HepG2 (cell line): ENCODE measurements at regions not wholly inside any gene's neighbourhood (a gene's known extent, or its start where the extent isn't known, plus 50 kb on each side); places are given as distances from the start of the nearest gene placed in this dataset.

Experiments
- ATAC-seq: fragments of 200-7000 bp; cut with Tn5 transposase; 3 replicates; pipeline ENCODE4 v1.9.1; 2020; ENCODE audit warnings: mild to moderate bottlenecking, moderate library complexity
- BruUV-seq: library from RNA; stranded (reverse); fragments of 400-500 nt; replicated peaks from 2 replicates; lab custom pipeline; 2021; lab: Mats Ljungman, UMichigan
- CTCF ChIA-PET: fragments of 300-600 bp; formaldehyde crosslinking; extraction: SDS; loops from one replicate; lab custom pipeline; 2021; ENCODE audit warnings: low total read pairs, inconsistent platforms, low intra/inter-chr PET ratio; lab: Yijun Ruan, JAX
- POLR2A ChIA-PET: fragments of 350-600 bp; sonication (Branson Sonifier 250); formaldehyde crosslinking; loops from one replicate; lab custom pipeline; 2020; ENCODE audit warnings: antibody characterized with exemption, inconsistent platforms; lab: Yijun Ruan, JAX
- DNase-seq: peaks from one replicate; pipeline ENCODE4 v3.0.0-alpha.2; 2015; ENCODE audit warnings: low spot score
- FAIRE-seq: peaks from 3 replicates; lab custom pipeline; 2011; peaks lifted over from hg19 to GRCh38; lab: Jason Lieb, UNC
- H2AFZ ChIP-seq: one replicate; pipeline ENCODE4 v1.6.1; 2011; ENCODE audit warnings: low read length, inconsistent platforms
- H3K27ac ChIP-seq: fragments of 300-600 bp; 3 replicates; pipeline ENCODE4 v1.8.0; 2011; ENCODE audit warnings: mixed run types, mild to moderate bottlenecking, mixed read lengths, low read length, inconsistent platforms; ENCODE audit not compliant: insufficient read depth; ENCODE audit errors: extremely low read length
- H3K27me3 ChIP-seq, 2 experiments: fragments of 200-600 bp in 1 of 2; 2 replicates in 1 of 2; 3 replicates in 1 of 2; pipeline versions ENCODE4 v1.6.0 to v1.8.0; 2011; ENCODE audit warnings: low read length in 2 of 2, mild to moderate bottlenecking in 2 of 2, moderate library complexity in 2 of 2, inconsistent platforms in 1 of 2; ENCODE audit not compliant: insufficient read depth in 2 of 2, control insufficient read depth in 1 of 2
- H3K36me3 ChIP-seq, 2 experiments: fragments of 200-600 bp in 1 of 2; replicated peaks in 1 of 2; 2 replicates in 1 of 2; 3 replicates in 1 of 2; pipeline versions ENCODE4 v1.5.1 to v1.8.0; 2011; ENCODE audit warnings: low read length in 2 of 2, inconsistent platforms in 1 of 2; ENCODE audit not compliant: insufficient read depth in 2 of 2, control insufficient read depth in 1 of 2
- H3K4me1 ChIP-seq: 2 replicates; pipeline ENCODE4 v1.5.1; 2012; ENCODE audit warnings: low read length, inconsistent platforms; ENCODE audit not compliant: insufficient read depth
- H3K4me2 ChIP-seq: 2 replicates; pipeline ENCODE4 v1.6.0; 2011; ENCODE audit warnings: low read depth, low read length, inconsistent platforms
- H3K4me3 ChIP-seq, 3 experiments: fragments of 200-600 bp in 1 of 3; sonication (generic), shearing (Covaris generic) in 1 of 3; replicated peaks in 1 of 3; 2 replicates each; pipeline ENCODE4 v1.5.1; 2011 to 2016; ENCODE audit warnings: low read length in 3 of 3, inconsistent platforms in 2 of 3, low read depth in 2 of 3, mild to moderate bottlenecking in 2 of 3, control low read depth in 1 of 3, mixed read lengths in 1 of 3; ENCODE audit not compliant: insufficient read depth in 1 of 3
- H3K79me2 ChIP-seq: one replicate; pipeline ENCODE4 v1.6.1; 2011; ENCODE audit warnings: low read length, inconsistent platforms; ENCODE audit not compliant: insufficient read depth
- H3K9ac ChIP-seq: 2 replicates; pipeline ENCODE4 v1.6.0; 2011; ENCODE audit warnings: mild to moderate bottlenecking, low read depth, low read length, inconsistent platforms; ENCODE audit not compliant: insufficient read depth
- H3K9me3 ChIP-seq: 2 replicates; pipeline ENCODE4 v1.5.1; 2012; ENCODE audit warnings: mild to moderate bottlenecking, low read length
- H4K20me1 ChIP-seq: 2 replicates; pipeline ENCODE4 v1.6.0; 2011; ENCODE audit warnings: inconsistent platforms, mild to moderate bottlenecking, low read length, moderate library complexity; ENCODE audit not compliant: insufficient read depth
- AGO1 ChIP-seq: fragments of 200-400 bp; formaldehyde crosslinking; IDR thresholded peaks from 2 replicates; pipeline ENCODE4 v1.6.1; 2017; ENCODE audit warnings: mild to moderate bottlenecking, low read depth, low read length, moderate library complexity; ENCODE audit not compliant: poor library complexity, severe bottlenecking
- BRD4 ChIP-seq: sonication (generic); formaldehyde crosslinking; IDR thresholded peaks from 2 replicates; pipeline ENCODE4 v1.4.0; 2020; ENCODE audit warnings: missing genetic modification reagents
- CHCHD3 ChIP-seq: sonication (generic); formaldehyde crosslinking; IDR thresholded peaks from 2 replicates; pipeline ENCODE4 v1.8.0; 2022; ENCODE audit warnings: mild to moderate bottlenecking, missing genetic modification reagents, moderate library complexity
- EED ChIP-seq: sonication (generic); formaldehyde crosslinking; IDR thresholded peaks from 2 replicates; pipeline ENCODE4 v1.5.0; 2020; ENCODE audit warnings: mild to moderate bottlenecking, missing genetic modification reagents
- HNRNPK ChIP-seq: fragments of 200-400 bp; formaldehyde crosslinking; IDR thresholded peaks from 2 replicates; pipeline ENCODE4 v1.6.1; 2018; ENCODE audit warnings: low read length, low read depth, moderate library complexity, mild to moderate bottlenecking; ENCODE audit not compliant: poor library complexity, severe bottlenecking
- IKZF4 ChIP-seq: sonication (generic); formaldehyde crosslinking; IDR thresholded peaks from 2 replicates; pipeline ENCODE4 v1.5.1; 2020; ENCODE audit warnings: borderline replicate concordance, mild to moderate bottlenecking, low read depth, missing genetic modification reagents; ENCODE audit errors: not compliant biosample characterization
- KMT2B ChIP-seq: IDR thresholded peaks from 2 replicates; pipeline ENCODE4 v1.6.1; 2016; ENCODE audit warnings: missing genetic modification reagents, missing compliant biosample characterization
- SAP130 ChIP-seq: IDR thresholded peaks from 2 replicates; pipeline ENCODE4 v1.6.1; 2016; ENCODE audit warnings: low read depth
- SMC3 ChIP-seq: IDR thresholded peaks from 2 replicates; pipeline ENCODE4 v1.6.1; 2011; ENCODE audit warnings: low read length, improper control_type of control experiment
- SNAI1 ChIP-seq: sonication (generic); formaldehyde crosslinking; IDR thresholded peaks from 2 replicates; pipeline ENCODE4 v1.5.0; 2020; ENCODE audit warnings: mild to moderate bottlenecking, missing genetic modification reagents, borderline replicate concordance
- ZBTB3 ChIP-seq: sonication (generic); formaldehyde crosslinking; IDR thresholded peaks from 2 replicates; pipeline ENCODE4 v1.4.0; 2020; ENCODE audit warnings: low read depth, mild to moderate bottlenecking, moderate library complexity, missing genetic modification reagents, borderline replicate concordance
- ZNF235 ChIP-seq: sonication (generic); formaldehyde crosslinking; IDR thresholded peaks from 2 replicates; pipeline ENCODE4 v1.8.1; 2023; ENCODE audit warnings: mild to moderate bottlenecking, missing genetic modification reagents, borderline replicate concordance
- ZNF24 ChIP-seq: fragments of 450-650 bp; IDR thresholded peaks from 2 replicates; pipeline ENCODE4 v1.6.1; 2017; ENCODE audit warnings: antibody characterized with exemption, mild to moderate bottlenecking
- ZNF563 ChIP-seq: sonication (generic); formaldehyde crosslinking; IDR thresholded peaks from 2 replicates; pipeline ENCODE4 v1.8.0; 2022; ENCODE audit warnings: mild to moderate bottlenecking, moderate library complexity, missing genetic modification reagents
- ZNF749 ChIP-seq: sonication (generic); formaldehyde crosslinking; IDR thresholded peaks from 2 replicates; pipeline ENCODE4 v1.8.0; 2022; ENCODE audit warnings: mild to moderate bottlenecking, missing genetic modification reagents, moderate library complexity, borderline replicate concordance
- WGBS: methylation state at CpG from one replicate; pipeline ENCODE4 v1.1.6; 2017; ENCODE audit warnings: low lambda C conversion rate; 5-methylcytosine and 5-hydroxymethylcytosine counted together
- in situ Hi-C: cut with HindIII; loops from 2 replicates; pipeline ENCODE4 v1.10.0; 2017; ENCODE audit warnings: low pct_unique_long_range_greater_than_20kb; ENCODE audit not compliant: extremely low pct_ligation_motif_present
- intact Hi-C: fragments of 100-400 bp; cut with micrococcal nuclease; formaldehyde crosslinking; loops from one replicate; pipeline ENCODE4 v1.10.0; 2022; ENCODE audit not compliant: unreplicated experiment
- TF ChIP-seq, protein P1 (sequence below): sonication (generic); formaldehyde crosslinking; IDR thresholded peaks from 2 replicates; pipeline ENCODE4 v1.5.0; 2020; ENCODE audit warnings: missing genetic modification reagents
- TF ChIP-seq, protein P2 (sequence below): sonication (generic); formaldehyde crosslinking; IDR thresholded peaks from 2 replicates; pipeline ENCODE4 v1.5.0; 2020; ENCODE audit warnings: missing genetic modification reagents

GRCh38 chr13:24100188-24100587, 60.3 kb upstream of the SPATA13 start:
- CTCF ChIA-PET: no interaction called here
- Histone ChIP-seq H4K20me1 (no peaks in the 10 kb centered on the region), H3K9me3 (no peaks in the 10 kb centered on the region), H3K79me2 (no peaks in the 10 kb centered on the region), H3K27ac (no peak overlapping the region), H3K4me1 (peaks cover 18% of the 10 kb centered on the region), H3K4me2 (no peak overlapping the region), H3K9ac (no peak overlapping the region), H3K27me3 (peaks cover 0 to 17% of the 10 kb centered on the region in 2 experiments; a peak in 4 of 5 replicates), H3K36me3 (no peaks in the 10 kb centered on the region), H3K4me3 (no peak overlapping the region), H2AFZ (no peak overlapping the region)
- DNase-seq: no peak
- FAIRE-seq: no peak
- POLR2A ChIA-PET: no interaction called here
- TF ChIP-seq SMC3: no peak
- no TSS peak for BruUV-seq
- intact Hi-C loops (no loop called here), in situ Hi-C loops (no loop called here)
- 72% methylated on average over 3 of the region's 3 CpGs for WGBS
- ATAC-seq: no peak

- no peak for DNase-seq
- Histone ChIP-seq H3K4me3 (no peak overlapping the region), H3K9ac (no peak overlapping the region), H3K4me2 (no peak overlapping the region), H3K27me3 (peaks cover 0 to 23% of the 10 kb centered on the region in 2 experiments; a peak in 2 of 5 replicates), H2AFZ (no peak overlapping the region), H3K36me3 (no peaks in the 10 kb centered on the region), H4K20me1 (no peaks in the 10 kb centered on the region), H3K79me2 (no peaks in the 10 kb centered on the region), H3K9me3 (no peaks in the 10 kb centered on the region), H3K4me1 (peaks cover 30% of the 10 kb centered on the region), H3K27ac (no peak overlapping the region)
- POLR2A ChIA-PET: no interaction called here
- intact Hi-C loops (no loop called here), in situ Hi-C loops (no loop called here)
- CTCF ChIA-PET: no interaction called here
- FAIRE-seq: no peak
- ATAC-seq: no peak
- WGBS: 12% methylated on average over 9 of the region's 9 CpGs
- no TSS peak for BruUV-seq
- TF ChIP-seq CHCHD3 (no peak), ZNF563 (CRISPR knock-in tag) (no peak), ZNF235 (no peak), SNAI1 (CRISPR knock-in tag) (no peak), SAP130 (CRISPR knock-in tag) (no peak), EED (CRISPR knock-in tag) (no peak), IKZF4 (CRISPR knock-in tag) (no peak), AGO1 (no peak), ZNF24 (no peak), ZBTB3 (CRISPR knock-in tag) (no peak), BRD4 (no peak), KMT2B (CRISPR knock-in tag) (no peak), HNRNPK (no peak), ZNF749 (CRISPR knock-in tag) (no peak)
- TF ChIP-seq, protein P1, sequence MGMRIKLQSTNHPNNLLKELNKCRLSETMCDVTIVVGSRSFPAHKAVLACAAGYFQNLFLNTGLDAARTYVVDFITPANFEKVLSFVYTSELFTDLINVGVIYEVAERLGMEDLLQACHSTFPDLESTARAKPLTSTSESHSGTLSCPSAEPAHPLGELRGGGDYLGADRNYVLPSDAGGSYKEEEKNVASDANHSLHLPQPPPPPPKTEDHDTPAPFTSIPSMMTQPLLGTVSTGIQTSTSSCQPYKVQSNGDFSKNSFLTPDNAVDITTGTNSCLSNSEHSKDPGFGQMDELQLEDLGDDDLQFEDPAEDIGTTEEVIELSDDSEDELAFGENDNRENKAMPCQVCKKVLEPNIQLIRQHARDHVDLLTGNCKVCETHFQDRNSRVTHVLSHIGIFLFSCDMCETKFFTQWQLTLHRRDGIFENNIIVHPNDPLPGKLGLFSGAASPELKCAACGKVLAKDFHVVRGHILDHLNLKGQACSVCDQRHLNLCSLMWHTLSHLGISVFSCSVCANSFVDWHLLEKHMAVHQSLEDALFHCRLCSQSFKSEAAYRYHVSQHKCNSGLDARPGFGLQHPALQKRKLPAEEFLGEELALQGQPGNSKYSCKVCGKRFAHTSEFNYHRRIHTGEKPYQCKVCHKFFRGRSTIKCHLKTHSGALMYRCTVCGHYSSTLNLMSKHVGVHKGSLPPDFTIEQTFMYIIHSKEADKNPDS (CRISPR knock-in tag): no peak
- TF ChIP-seq, protein P2, sequence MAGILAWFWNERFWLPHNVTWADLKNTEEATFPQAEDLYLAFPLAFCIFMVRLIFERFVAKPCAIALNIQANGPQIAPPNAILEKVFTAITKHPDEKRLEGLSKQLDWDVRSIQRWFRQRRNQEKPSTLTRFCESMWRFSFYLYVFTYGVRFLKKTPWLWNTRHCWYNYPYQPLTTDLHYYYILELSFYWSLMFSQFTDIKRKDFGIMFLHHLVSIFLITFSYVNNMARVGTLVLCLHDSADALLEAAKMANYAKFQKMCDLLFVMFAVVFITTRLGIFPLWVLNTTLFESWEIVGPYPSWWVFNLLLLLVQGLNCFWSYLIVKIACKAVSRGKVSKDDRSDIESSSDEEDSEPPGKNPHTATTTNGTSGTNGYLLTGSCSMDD (CRISPR knock-in tag): no peak
These were observed 56.6 kb upstream of the SPATA13 start for GRCh38 chr13:24103782-24104372.
